Mesodermal cell (in vitro differentiated cells): ENCODE measurements at regions not wholly inside any gene's neighbourhood (a gene's known extent, or its start where the extent isn't known, plus 50 kb on each side); places are given as distances from the start of the nearest gene placed in this dataset.

Experiments
- H3K27ac ChIP-seq: 2 replicates; pipeline ENCODE4 v1.7.0; 2013; ENCODE audit warnings: mild to moderate bottlenecking, low read depth, low read length, moderate library complexity; ENCODE audit not compliant: severe bottlenecking
- H3K36me3 ChIP-seq: 2 replicates; pipeline ENCODE4 v1.7.1; 2013; ENCODE audit warnings: mild to moderate bottlenecking, low read length, moderate library complexity; ENCODE audit not compliant: control insufficient read depth, insufficient read depth
- H3K4me1 ChIP-seq: one replicate; pipeline ENCODE4 v1.7.1; 2013; ENCODE audit warnings: mild to moderate bottlenecking, low read length; ENCODE audit not compliant: insufficient read depth, control insufficient read depth, poor library complexity, severe bottlenecking
- H3K4me3 ChIP-seq: 2 replicates; pipeline ENCODE4 v1.7.0; 2013; ENCODE audit warnings: low read length, control low read depth, mild to moderate bottlenecking; ENCODE audit not compliant: insufficient read depth, poor library complexity, severe bottlenecking; ENCODE audit errors: extremely low read depth
- H3K9me3 ChIP-seq: 2 replicates; pipeline ENCODE4 v1.7.1; 2013; ENCODE audit warnings: mild to moderate bottlenecking, low read length, moderate library complexity; ENCODE audit not compliant: control insufficient read depth
- WGBS, 2 experiments: methylation state at CpG; one replicate each; pipeline ENCODE4 v1.1.5; 2013; ENCODE audit warnings: missing lambda C conversion rate in 2 of 2; ENCODE audit not compliant: insufficient coverage in 2 of 2; 5-methylcytosine and 5-hydroxymethylcytosine counted together

DNA sequence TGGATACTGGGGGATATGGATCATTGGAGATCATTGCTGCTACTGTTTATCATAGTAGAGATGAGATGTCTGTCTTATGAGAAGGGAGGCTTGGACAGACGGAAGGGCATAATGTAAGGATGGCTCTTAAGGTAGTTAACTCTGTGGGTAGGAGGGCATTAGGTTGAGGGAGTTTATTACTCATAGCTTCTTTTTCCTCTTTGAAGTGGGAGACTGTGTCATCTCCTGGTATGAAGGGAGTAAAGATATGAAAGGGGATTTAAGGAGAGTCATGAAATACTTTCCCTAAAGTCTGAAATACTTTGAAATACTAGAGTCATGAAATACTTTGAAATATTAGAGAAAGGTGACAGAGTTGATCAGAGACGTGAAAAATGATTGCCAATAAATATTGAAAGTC is 255.5 kb upstream of the PITX2 start:
- Histone ChIP-seq H3K36me3 (no peaks in the 10 kb centered on the region), H3K4me3 (no peak overlapping the region), H3K9me3 (no peaks in the 10 kb centered on the region), H3K4me1 (no peaks in the 10 kb centered on the region), H3K27ac (no peak overlapping the region)
- 100% methylated on average over 1 of the region's 2 CpGs; no CpG with 5 or more reads in 1 of the 2 experiments for WGBS, 2 experiments

DNA sequence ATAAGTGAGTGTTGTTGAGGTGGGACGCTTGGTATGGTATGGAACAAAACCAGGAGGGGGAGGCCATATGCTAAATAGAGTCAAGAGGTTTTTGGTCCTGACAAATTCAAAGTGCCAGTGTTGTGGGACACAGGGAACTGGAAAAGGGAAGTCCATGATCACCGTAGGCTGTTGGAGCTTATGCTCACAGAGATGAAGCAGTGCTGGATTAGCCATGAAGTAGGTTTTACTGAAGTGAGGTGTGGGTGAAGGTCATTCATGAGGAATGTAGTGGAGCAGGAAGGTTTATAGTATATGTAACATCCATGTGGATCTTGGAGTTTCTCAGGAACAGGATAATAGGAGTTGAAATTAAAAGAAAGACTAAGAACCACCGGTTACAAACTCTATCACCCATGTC is 256.1 kb upstream of the PITX2 start:
- WGBS, 2 experiments, result 86 to 94% methylated on average over 2 of the region's 3 CpGs
- no peaks in the 10 kb centered on the region for H3K36me3 ChIP-seq
- H3K27ac ChIP-seq, result no peak overlapping the region
- H3K4me3 ChIP-seq, result no peak overlapping the region
- no peaks in the 10 kb centered on the region for H3K4me1 ChIP-seq
- no peaks in the 10 kb centered on the region for H3K9me3 ChIP-seq

DNA sequence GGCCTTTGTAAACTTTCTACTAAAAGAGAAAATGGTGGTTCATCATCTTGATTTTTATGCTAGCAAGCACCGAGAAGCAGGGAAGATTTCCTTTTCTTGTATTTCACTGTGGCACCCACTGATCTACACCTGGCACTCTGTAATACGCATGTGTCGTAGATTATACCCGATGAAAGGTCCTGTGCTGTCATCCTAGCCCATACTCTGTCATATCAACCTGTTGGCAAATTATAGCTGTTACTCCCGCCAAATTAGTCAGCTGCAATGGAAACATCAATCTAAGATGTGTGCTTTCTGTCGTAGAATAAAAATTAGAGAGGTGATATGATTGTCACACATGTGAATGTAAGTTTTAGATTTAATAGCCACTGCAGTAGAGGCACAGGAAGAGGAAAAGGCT is 263.4 kb upstream of the PITX2 start:
- H3K4me3 ChIP-seq, result no peak overlapping the region
- 94 to 96% methylated on average over 4 to 6 of the region's 6 CpGs for WGBS, 2 experiments

DNA sequence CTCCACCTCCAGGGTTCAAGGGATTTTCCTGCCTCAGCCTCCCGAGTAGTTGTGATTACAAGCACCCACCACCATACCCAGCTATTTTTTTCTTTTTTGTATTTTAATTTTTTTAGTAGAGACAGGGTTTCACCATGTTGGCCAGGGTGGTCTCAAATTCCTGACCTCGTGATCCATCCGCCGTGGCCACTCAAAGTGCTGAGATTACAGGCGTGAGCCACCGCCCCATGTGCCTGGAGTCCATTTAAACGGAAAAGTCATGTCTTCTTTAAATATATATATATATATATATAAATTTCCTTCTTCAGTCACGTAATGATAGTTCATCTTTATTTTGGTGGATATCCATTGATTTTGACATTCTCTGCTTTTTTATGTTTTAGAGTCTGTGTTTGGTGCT is 264.0 kb upstream of the PITX2 start:
- Histone ChIP-seq H3K4me3 (no peak overlapping the region), H3K36me3 (no peaks in the 10 kb centered on the region), H3K9me3 (no peaks in the 10 kb centered on the region), H3K27ac (no peak overlapping the region), H3K4me1 (no peaks in the 10 kb centered on the region)
- WGBS, 2 experiments, result no CpG with 5 or more reads among the region's 8 CpGs

More for the DNA sequence above, 263.4 kb upstream of the PITX2 start:
- Histone ChIP-seq H3K36me3 (no peaks in the 10 kb centered on the region), H3K9me3 (no peaks in the 10 kb centered on the region), H3K4me1 (no peaks in the 10 kb centered on the region), H3K27ac (no peak overlapping the region)

DNA sequence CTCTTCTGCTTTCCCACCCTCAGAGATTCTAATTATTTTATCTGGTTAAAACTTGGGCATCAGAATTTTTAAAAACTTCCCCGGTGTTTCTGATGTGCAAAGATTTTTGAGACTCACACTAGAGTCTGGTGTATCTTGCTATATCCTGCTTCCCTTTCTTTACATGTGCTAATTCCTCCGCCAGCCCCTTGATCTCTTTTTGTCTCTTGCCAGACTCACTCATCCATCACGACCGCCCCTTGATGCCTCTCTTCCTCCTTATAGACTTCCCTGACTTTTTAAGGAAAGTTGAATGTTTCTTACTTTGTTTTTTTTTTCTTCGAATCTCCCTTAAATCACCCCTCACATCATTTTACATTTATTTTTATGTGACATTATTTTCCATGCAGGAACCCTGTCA is 274.9 kb upstream of the PITX2 start:
- Histone ChIP-seq H3K9me3 (no peaks in the 10 kb centered on the region), H3K4me3 (no peak overlapping the region), H3K27ac (no peak overlapping the region), H3K36me3 (no peaks in the 10 kb centered on the region), H3K4me1 (no peaks in the 10 kb centered on the region)
- WGBS, 2 experiments, result no CpG with 5 or more reads among the region's 5 CpGs

DNA sequence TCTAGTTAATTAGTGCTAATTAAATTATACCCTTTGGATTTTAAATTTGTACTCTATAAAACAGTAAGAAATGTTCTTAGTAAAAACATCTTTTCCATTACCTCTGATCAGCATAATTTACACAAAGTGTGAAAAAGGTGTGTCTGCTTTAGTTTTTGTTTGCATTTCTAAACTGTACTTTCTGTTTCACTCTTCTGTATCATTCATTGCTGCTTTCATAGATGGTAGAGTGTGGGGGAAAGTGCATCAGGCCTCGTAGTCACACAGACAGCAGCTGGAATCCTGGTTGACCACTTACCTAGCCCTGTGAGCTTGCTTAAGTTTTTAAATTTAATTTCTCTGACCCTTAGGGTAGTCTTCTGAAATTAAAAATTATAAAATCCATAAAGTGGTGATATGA is 275.4 kb upstream of the PITX2 start:
- H3K9me3 ChIP-seq, result no peaks in the 10 kb centered on the region
- WGBS, 2 experiments, result no CpG with 5 or more reads among the region's 1 CpG
- H3K4me3 ChIP-seq, result no peak overlapping the region
- no peaks in the 10 kb centered on the region for H3K4me1 ChIP-seq
- no peaks in the 10 kb centered on the region for H3K36me3 ChIP-seq
- H3K27ac ChIP-seq, result no peak overlapping the region

DNA sequence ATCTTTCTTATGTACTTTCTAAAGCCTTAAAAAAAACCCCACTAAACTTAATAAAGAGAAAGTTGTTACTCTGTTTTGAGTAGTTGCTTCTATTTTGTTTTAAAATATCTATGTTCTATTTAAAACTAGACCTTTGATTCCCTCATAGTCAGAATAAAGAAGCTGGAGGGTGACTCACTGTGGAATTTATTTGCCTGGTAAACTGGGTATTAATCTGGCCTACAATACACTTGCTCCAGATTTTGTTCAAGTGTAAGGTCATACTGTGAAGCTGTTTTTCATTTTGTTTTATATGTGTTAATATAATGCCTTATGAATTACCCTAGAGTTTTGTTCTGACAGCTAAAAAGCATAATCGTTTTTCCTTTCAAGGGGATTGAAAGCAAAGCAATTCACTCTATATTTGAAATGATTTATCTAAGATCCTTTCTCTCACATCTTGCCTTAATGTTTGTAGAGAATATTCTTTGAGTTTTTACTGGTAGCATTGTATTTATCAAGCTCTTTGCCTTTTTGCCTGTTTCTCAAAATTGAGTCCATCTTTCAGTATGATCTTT is 277.4 kb upstream of the PITX2 start:
- Histone ChIP-seq H3K27ac (no peak overlapping the region), H3K9me3 (no peaks in the 10 kb centered on the region), H3K4me3 (no peak overlapping the region), H3K4me1 (no peaks in the 10 kb centered on the region), H3K36me3 (no peaks in the 10 kb centered on the region)
- WGBS, 2 experiments, result no CpG with 5 or more reads among the region's 1 CpG

DNA sequence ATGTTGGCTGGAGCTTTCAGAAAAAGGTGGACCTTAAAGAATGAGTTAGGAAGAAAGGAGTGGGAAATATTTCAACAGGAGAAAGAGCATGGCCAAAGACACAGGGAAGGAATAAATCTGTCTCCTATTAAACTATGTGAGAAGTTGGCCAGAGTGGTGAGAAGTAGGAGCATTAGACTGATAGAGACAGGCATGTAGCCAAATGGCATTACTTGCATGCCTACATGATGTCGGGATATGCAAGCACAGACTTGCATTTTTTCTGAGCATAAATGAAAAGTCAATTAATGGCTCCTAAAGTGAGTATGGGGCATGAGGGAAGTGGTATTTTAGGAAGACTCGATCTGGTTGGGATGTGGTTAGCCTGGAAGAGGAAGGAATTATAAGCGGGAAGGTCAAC is 279.6 kb upstream of the PITX2 start:
- WGBS, 2 experiments, result 77 to 91% methylated on average over 3 of the region's 3 CpGs
- H3K4me3 ChIP-seq, result no peak overlapping the region
- H3K27ac ChIP-seq, result no peak overlapping the region
- no peaks in the 10 kb centered on the region for H3K9me3 ChIP-seq
- no peaks in the 10 kb centered on the region for H3K4me1 ChIP-seq
- no peaks in the 10 kb centered on the region for H3K36me3 ChIP-seq

DNA sequence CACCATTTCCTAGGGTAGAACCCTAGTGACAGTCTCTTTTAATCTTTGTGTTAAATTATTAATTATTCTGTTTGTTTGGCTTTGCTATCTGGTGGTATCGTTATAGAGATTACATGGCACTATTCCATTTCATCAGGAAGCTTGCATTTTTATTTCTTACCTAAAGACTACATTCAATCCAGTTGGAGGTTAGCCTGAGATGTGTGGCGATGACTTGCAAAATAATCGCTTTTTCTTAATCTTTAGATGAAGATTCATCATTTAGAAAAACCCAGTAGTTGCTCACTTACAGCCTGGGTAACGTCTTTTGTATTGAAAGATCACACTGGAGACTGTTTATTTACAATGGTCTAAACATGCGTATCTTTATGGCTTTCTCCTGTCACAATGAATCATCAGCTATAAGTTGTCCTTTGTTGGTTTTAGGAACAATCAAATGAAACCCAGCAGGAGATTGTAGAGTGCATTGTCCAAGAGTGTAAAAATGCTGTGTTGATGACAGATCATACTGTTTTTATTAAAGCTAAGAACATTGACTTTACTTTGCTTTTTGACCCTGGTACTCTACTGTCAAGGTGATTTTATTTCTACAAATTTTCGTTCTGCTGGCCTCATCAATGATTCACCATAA is 281.7 kb upstream of the PITX2 start:
- 77 to 82% methylated on average over 3 of the region's 6 CpGs for WGBS, 2 experiments
- no peaks in the 10 kb centered on the region for H3K4me1 ChIP-seq
- H3K27ac ChIP-seq, result no peak overlapping the region
- H3K9me3 ChIP-seq, result no peaks in the 10 kb centered on the region
- H3K4me3 ChIP-seq, result no peak overlapping the region
- no peaks in the 10 kb centered on the region for H3K36me3 ChIP-seq

DNA sequence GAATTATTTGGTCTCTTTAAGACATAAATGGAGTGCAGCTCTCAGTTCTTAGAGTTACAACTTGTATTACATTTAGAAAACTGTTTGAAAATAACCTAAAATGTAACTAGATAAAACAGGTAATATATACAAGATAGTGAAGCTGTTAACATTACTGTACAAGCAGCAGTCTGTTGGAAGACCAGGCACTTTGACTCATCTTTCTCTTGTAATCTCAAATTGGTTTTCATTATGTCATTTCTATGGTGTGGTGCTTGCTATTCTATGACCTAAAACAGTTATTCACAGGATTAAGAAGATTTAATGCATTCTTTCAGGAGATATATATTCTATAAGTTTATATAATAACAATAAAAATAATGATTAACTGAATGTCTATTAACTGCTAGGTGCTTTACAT is 282.5 kb upstream of the PITX2 start:
- Histone ChIP-seq H3K9me3 (no peaks in the 10 kb centered on the region), H3K36me3 (no peaks in the 10 kb centered on the region), H3K4me3 (no peak overlapping the region), H3K27ac (no peak overlapping the region), H3K4me1 (no peaks in the 10 kb centered on the region)

DNA sequence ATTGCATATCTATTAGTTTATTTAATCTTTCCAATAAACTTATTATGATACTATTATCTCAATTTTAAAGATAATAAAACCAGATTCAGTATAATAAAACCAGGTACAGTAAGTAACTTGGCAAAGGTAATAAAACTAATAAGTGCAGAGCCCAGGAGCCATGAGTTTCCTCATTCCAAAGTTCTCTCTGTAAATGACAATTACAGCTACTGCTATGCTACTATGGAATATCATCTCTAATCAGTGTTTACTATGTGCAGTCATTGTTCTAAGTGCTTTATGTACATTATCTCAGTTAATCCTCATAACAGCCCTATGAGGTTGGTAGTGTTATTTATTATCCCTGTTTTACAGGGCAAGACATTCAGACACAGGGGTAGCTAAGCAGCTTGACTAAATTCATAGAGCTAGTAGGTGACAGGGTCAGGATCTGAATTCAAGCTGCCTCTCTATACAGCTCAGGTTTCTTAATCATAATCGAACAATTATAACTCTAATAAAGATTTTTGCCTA is 285.0 kb upstream of the PITX2 start:
- H3K4me3 ChIP-seq, result no peak overlapping the region
- no peak overlapping the region for H3K27ac ChIP-seq
- H3K4me1 ChIP-seq, result no peaks in the 10 kb centered on the region
- WGBS, 2 experiments, result no CpG with 5 or more reads among the region's 1 CpG
- no peaks in the 10 kb centered on the region for H3K9me3 ChIP-seq
- no peaks in the 10 kb centered on the region for H3K36me3 ChIP-seq
